ENCODE measurements at regions not wholly inside any gene's neighbourhood (a gene's known extent, or its start where the extent isn't known, plus 50 kb on each side); places are given as distances from the start of the nearest gene placed in this dataset.

GRCh38 chr19:29299416-29300380 is 86.7 kb upstream of the UQCRFS1 start:
- TF ChIP-seq, protein P1, sequence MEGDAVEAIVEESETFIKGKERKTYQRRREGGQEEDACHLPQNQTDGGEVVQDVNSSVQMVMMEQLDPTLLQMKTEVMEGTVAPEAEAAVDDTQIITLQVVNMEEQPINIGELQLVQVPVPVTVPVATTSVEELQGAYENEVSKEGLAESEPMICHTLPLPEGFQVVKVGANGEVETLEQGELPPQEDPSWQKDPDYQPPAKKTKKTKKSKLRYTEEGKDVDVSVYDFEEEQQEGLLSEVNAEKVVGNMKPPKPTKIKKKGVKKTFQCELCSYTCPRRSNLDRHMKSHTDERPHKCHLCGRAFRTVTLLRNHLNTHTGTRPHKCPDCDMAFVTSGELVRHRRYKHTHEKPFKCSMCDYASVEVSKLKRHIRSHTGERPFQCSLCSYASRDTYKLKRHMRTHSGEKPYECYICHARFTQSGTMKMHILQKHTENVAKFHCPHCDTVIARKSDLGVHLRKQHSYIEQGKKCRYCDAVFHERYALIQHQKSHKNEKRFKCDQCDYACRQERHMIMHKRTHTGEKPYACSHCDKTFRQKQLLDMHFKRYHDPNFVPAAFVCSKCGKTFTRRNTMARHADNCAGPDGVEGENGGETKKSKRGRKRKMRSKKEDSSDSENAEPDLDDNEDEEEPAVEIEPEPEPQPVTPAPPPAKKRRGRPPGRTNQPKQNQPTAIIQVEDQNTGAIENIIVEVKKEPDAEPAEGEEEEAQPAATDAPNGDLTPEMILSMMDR (optimal IDR thresholded peaks at IDR 0.05 in 1 of 3, IDR thresholded peaks at IDR 0.05 in 1 of 3, conservative IDR thresholded peaks at IDR 0.05 in 1 of 3; ENCODE audit: extremely low read depth in 1 of 3, insufficient read depth in 2 of 3, low read length in 3 of 3), result no peak
- no peak for TF ChIP-seq EZH2 (IDR thresholded peaks at IDR 0.05; ENCODE audit: low read length)

Measured in keratinocyte (primary cell).